IPS DF 6.9 (cell line): ENCODE measurements at regions not wholly inside any gene's neighbourhood (a gene's known extent, or its start where the extent isn't known, plus 50 kb on each side); places are given as distances from the start of the nearest gene placed in this dataset.
"Not testable (repeated sequence)": the region's sequence is repeated elsewhere in the genome, so short reads cannot be mapped to it uniquely, and the experiment has no call there.

Source experiments
- DNase-seq: peaks from one replicate; pipeline ENCODE4 v3.0.0-alpha.2; 2013; ENCODE audit warnings: low read depth, low spot score
- H3K27ac ChIP-seq: one replicate; pipeline ENCODE4 v1.5.1; 2013; ENCODE audit warnings: low read length, control low read depth
- H3K27me3 ChIP-seq: 2 replicates; pipeline ENCODE4 v1.6.1; 2013; ENCODE audit warnings: mild to moderate bottlenecking, low read length; ENCODE audit not compliant: control insufficient read depth, insufficient read depth
- H3K36me3 ChIP-seq: 2 replicates; pipeline ENCODE4 v1.6.1; 2013; ENCODE audit warnings: low read length; ENCODE audit not compliant: control insufficient read depth, insufficient read depth
- H3K4me1 ChIP-seq: 2 replicates; pipeline ENCODE4 v1.6.1; 2013; ENCODE audit warnings: low read length; ENCODE audit not compliant: control insufficient read depth, insufficient read depth
- H3K4me3 ChIP-seq: 2 replicates; pipeline ENCODE4 v1.5.1; 2013; ENCODE audit warnings: mild to moderate bottlenecking, low read length
- H3K9me3 ChIP-seq: 2 replicates; pipeline ENCODE4 v1.6.1; 2013; ENCODE audit warnings: low read length, inconsistent platforms; ENCODE audit not compliant: control insufficient read depth, insufficient read depth
- WGBS: extraction: QIAGEN DNeasy Blood & Tissue Kit; methylation state at CpG from one replicate; pipeline ENCODE4 v1.1.7; 2013; ENCODE audit warnings: mixed read lengths, missing lambda C conversion rate; ENCODE audit not compliant: insufficient read length, insufficient coverage; 5-methylcytosine and 5-hydroxymethylcytosine counted together

DNA sequence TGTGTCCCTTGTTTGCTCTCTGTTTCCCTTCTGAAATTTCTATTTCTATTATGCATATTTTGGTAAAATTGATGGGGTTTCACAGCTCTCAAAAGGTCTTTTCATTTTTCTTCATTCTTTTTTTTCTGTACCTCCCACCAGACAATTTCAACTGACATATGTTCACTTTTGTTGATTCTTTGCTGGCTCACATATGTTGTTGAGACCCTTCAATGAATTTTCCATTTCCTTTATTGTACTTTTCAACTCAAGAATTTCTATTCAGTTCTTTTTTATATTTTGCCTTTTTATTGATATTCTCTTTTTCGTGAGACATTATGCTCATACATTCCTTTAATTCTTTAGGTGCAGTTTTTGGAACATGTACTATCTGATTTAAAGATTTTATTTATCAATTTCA lies 102.6 kb upstream of the GRIK1 start:
- H3K9me3 ChIP-seq, result no peaks in the 10 kb centered on the region
- no peaks in the 10 kb centered on the region for H3K36me3 ChIP-seq
- DNase-seq, result no peak
- H3K27me3 ChIP-seq, result no peaks in the 10 kb centered on the region
- no peak overlapping the region for H3K27ac ChIP-seq
- no CpG with 5 or more reads among the region's 1 CpG for WGBS
- no peaks in the 10 kb centered on the region for H3K4me1 ChIP-seq
- no peak overlapping the region for H3K4me3 ChIP-seq

DNA sequence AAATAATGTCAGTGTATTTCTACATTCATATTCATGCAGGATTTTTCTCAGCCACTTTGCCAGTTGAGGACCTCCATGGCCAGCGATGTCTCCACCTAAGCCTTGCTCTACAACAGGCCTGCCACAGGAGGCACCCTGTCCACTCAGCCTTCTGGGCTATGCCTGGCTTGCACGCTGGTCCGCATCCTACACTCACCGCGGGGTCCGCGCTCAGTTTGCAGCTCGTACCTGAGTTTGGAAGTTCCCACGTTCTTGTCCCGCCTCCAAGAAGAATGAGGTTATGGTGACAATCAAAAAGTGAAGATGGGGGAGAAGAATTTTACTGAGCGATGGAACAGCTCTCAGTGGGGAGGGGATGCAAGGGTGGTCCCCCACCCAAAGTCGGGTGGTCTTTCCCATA lies 93.6 kb upstream of the GRIK1 start:
- Histone ChIP-seq H3K9me3 (peaks cover 2% of the 10 kb centered on the region), H3K27ac (no peak overlapping the region), H3K4me3 (no peak overlapping the region), H3K36me3 (peaks cover 2% of the 10 kb centered on the region; the same call in 1 of the 2 replicates), H3K4me1 (no peaks in the 10 kb centered on the region), H3K27me3 (no peaks in the 10 kb centered on the region)
- DNase-seq, result no peak
- WGBS, result no CpG with 5 or more reads among the region's 12 CpGs

DNA sequence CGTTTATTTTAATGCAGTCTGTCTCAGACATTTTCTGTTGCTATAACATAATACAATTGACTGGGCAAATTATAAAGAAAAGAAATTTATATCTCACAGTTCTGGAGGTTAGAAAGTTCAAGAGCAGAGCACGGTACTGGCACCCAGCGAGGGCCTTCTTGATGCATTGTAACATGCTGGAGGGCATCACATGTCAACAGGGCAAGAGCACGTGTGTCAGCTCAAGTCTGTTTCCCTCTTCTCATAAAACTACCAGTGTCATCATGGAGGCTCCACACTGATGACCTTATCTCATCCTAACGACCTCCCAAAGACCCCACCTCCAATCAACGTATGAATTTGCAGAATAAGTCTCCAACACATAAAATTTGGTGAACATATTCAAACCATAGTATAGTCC lies 90.6 kb upstream of the GRIK1 start:
- Histone ChIP-seq H3K27me3 (no peaks in the 10 kb centered on the region), H3K9me3 (peaks cover 2% of the 10 kb centered on the region), H3K4me3 (no peak overlapping the region), H3K4me1 (no peaks in the 10 kb centered on the region), H3K36me3 (peaks cover 2% of the 10 kb centered on the region; the same call in 1 of the 2 replicates), H3K27ac (no peak overlapping the region)
- no CpG with 5 or more reads among the region's 6 CpGs for WGBS
- no peak for DNase-seq

DNA sequence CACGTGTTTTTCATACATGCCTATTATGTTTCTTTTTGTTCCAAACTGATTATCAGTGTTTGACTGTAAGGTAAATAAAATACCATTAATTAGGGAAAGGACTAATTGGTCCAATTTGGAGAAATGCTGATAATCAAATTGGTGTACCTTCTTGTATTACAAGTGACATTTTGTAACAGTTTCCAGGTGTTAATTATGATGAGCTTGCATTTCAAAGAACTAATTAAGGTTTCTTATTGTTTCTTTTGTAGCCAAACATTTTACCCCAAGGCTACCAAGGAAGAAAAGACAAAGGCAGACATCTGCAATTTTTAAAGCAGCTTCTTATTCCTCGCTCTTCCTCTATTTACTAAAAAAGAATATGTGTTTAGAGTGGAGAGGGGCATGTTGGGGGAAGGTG lies 88.7 kb upstream of the GRIK1 start:
- no peak for DNase-seq
- H3K4me3 ChIP-seq, result no peak overlapping the region
- no peak overlapping the region for H3K27ac ChIP-seq
- no CpG with 5 or more reads among the region's 2 CpGs for WGBS
- no peaks in the 10 kb centered on the region for H3K27me3 ChIP-seq
- H3K36me3 ChIP-seq, result peaks cover 2% of the 10 kb centered on the region; the same call in 1 of the 2 replicates
- no peaks in the 10 kb centered on the region for H3K4me1 ChIP-seq
- H3K9me3 ChIP-seq, result peaks cover 2% of the 10 kb centered on the region

GRCh38 chr21:30027986-30028385 lies 88.2 kb upstream of the GRIK1 start:
- Histone ChIP-seq H3K4me1 (no peaks in the 10 kb centered on the region), H3K36me3 (no peaks in the 10 kb centered on the region), H3K4me3 (no peak overlapping the region), H3K27ac (no peak overlapping the region), H3K9me3 (no peaks in the 10 kb centered on the region; the same call in 1 of the 2 replicates), H3K27me3 (no peaks in the 10 kb centered on the region)
- DNase-seq, result no peak
- WGBS, result no CpG with 5 or more reads among the region's 6 CpGs

DNA sequence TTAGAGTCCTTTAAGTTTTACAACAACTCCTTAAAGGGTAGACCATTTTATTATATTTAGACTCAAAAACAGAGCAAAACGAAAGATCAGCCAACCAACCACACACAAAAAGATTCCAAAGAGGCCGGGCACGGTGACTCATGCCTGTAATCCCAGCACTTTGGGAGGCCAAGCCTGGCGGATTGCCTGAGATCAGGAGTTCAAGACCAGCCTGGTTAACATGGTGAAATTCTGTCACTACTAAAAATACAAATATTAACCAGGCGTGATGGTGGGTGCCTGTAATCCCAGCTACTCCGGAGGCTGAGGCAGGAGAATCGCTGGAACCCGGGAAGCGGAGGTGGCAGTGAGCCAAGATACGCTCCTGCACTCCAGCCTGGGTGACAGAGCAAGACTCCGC lies 83.3 kb upstream of the GRIK1 start:
- not testable (repeated sequence) for H3K4me1 ChIP-seq, H3K9me3 ChIP-seq, H3K27ac ChIP-seq, H3K27me3 ChIP-seq, DNase-seq, H3K36me3 ChIP-seq, H3K4me3 ChIP-seq
- WGBS, result no CpG with 5 or more reads among the region's 11 CpGs

- Histone ChIP-seq H3K9me3 (no peaks in the 10 kb centered on the region; the same call in 1 of the 2 replicates), H3K4me3 (no peak overlapping the region), H3K36me3 (no peaks in the 10 kb centered on the region), H3K27me3 (no peaks in the 10 kb centered on the region), H3K27ac (no peak overlapping the region), H3K4me1 (no peaks in the 10 kb centered on the region)
- DNase-seq, result no peak
Observed at GRCh38 chr21:30014886-30015285, 75.1 kb upstream of the GRIK1 start.

- Histone ChIP-seq H3K36me3 (no peaks in the 10 kb centered on the region), H3K27ac (no peak overlapping the region), H3K27me3 (no peaks in the 10 kb centered on the region), H3K4me1 (no peaks in the 10 kb centered on the region), H3K4me3 (no peak overlapping the region), H3K9me3 (no peaks in the 10 kb centered on the region)
- WGBS, result no CpG with 5 or more reads among the region's 6 CpGs
- DNase-seq, result no peak
Observed at GRCh38 chr21:29991624-29992023, 51.8 kb upstream of the GRIK1 start.

DNA sequence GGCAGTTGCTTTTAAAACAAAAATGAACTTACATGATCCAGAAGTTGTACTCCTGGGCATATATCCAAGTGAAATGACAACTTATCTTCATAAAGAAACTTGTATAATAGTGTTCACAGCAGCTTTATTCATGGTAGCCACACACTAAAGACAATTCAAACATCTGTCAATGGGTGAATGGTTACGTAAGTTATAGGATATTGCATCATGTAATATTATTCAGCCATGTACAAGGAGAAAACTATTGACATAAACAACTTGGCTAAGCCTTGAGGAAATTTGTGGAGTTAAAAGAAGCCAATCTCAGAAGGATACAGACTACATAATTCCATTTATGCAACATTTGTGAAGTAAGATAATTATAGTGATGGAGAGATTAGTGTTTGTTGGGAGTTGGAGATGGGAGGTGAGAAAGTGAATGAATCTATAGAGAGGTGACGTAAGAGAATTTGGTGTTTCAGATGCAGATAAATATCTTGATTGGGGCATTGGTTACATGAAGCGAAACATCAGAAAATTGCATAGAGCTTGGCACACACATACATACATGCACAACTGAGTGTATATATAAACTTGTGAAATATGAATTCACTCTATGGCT lies 49.9 kb upstream of the GRIK1 start:
- H3K27me3 ChIP-seq, result no peaks in the 10 kb centered on the region
- 100% methylated on average over 1 of the region's 3 CpGs for WGBS
- no peak for DNase-seq

More for the DNA sequence above, 49.9 kb upstream of the GRIK1 start:
- H3K4me3 ChIP-seq, result no peak overlapping the region
- H3K27ac ChIP-seq, result no peak overlapping the region
- H3K36me3 ChIP-seq, result no peaks in the 10 kb centered on the region
- no peaks in the 10 kb centered on the region for H3K9me3 ChIP-seq
- no peaks in the 10 kb centered on the region for H3K4me1 ChIP-seq
